ENCODE measurements at regions not wholly inside any gene's neighbourhood (a gene's known extent, or its start where the extent isn't known, plus 50 kb on each side); places are given as distances from the start of the nearest gene placed in this dataset.

GRCh38 chr13:73521290-73521624 is 462.5 kb downstream of the KLF5 start:
- no peak for TF ChIP-seq CTCF (IDR thresholded peaks at IDR 0.05)
- no peak for TF ChIP-seq POLR2A (IDR thresholded peaks at IDR 0.05)

All from body of pancreas (tissue), 4 donors.